SU-DHL-6 (cell line): ENCODE measurements at regions not wholly inside any gene's neighbourhood (a gene's known extent, or its start where the extent isn't known, plus 50 kb on each side); places are given as distances from the start of the nearest gene placed in this dataset.

ENCODE experiments used
- H2AFZ ChIP-seq: fragments of 200-600 bp; sonication (generic); 2 replicates; pipeline ENCODE4 v1.6.1; 2014; ENCODE audit warnings: low read depth, mild to moderate bottlenecking, moderate library complexity, mixed read lengths, antibody characterized with exemption, low read length; ENCODE audit not compliant: severe bottlenecking
- H3F3A ChIP-seq: fragments of 200-600 bp; shearing (Covaris generic); 2 replicates; pipeline ENCODE4 v1.6.0; 2016; ENCODE audit warnings: antibody characterized with exemption, mild to moderate bottlenecking; ENCODE audit not compliant: insufficient read depth
- H3K27ac ChIP-seq: fragments of 200-600 bp; sonication (generic); 2 replicates; pipeline ENCODE4 v1.5.1; 2016; ENCODE audit warnings: low read depth, mild to moderate bottlenecking, low read length, moderate library complexity, mixed read lengths
- H3K27me3 ChIP-seq: fragments of 200-600 bp; sonication (generic), shearing (Covaris generic); 2 replicates; pipeline ENCODE4 v1.6.0; 2014; ENCODE audit warnings: mild to moderate bottlenecking, low read length
- H3K36me3 ChIP-seq: fragments of 200-600 bp; sonication (generic); 2 replicates; pipeline ENCODE4 v1.6.1; 2014; ENCODE audit warnings: mild to moderate bottlenecking, low read length, mixed read lengths
- H3K4me2 ChIP-seq: fragments of 300-600, 200-600 bp; shearing (Covaris generic), sonication (generic); 2 replicates; pipeline ENCODE4 v1.6.0; 2014; ENCODE audit warnings: low read length, low read depth, mild to moderate bottlenecking; ENCODE audit not compliant: poor library complexity, severe bottlenecking
- H3K4me3 ChIP-seq: fragments of 200-600 bp; sonication (generic); 2 replicates; pipeline ENCODE4 v1.5.1; 2014; ENCODE audit warnings: antibody characterized with exemption, low read length, mild to moderate bottlenecking, mixed read lengths; ENCODE audit not compliant: insufficient read depth, poor library complexity, severe bottlenecking
- H3K79me2 ChIP-seq: fragments of 200-600 bp; sonication (generic); 2 replicates; pipeline ENCODE4 v1.6.1; 2014; ENCODE audit warnings: mild to moderate bottlenecking, low read length, moderate library complexity; ENCODE audit not compliant: insufficient read depth
- H3K9ac ChIP-seq: fragments of 200-600 bp; sonication (generic); 2 replicates; pipeline ENCODE4 v1.7.0; 2014; ENCODE audit warnings: mild to moderate bottlenecking, low read length
- H3K9me2 ChIP-seq: fragments of 200-600 bp; sonication (generic); replicated peaks from 2 replicates; pipeline ENCODE4 v1.6.1; 2014; ENCODE audit warnings: low read length; ENCODE audit not compliant: insufficient read depth
- H3K9me3 ChIP-seq: fragments of 200-600 bp; sonication (generic); 2 replicates; pipeline ENCODE4 v1.6.1; 2014; ENCODE audit warnings: low read length, mixed read lengths; ENCODE audit not compliant: insufficient read depth
- H4K20me1 ChIP-seq: fragments of 200-600 bp; sonication (generic); 2 replicates; pipeline ENCODE4 v1.6.1; 2014; ENCODE audit warnings: low read depth, mild to moderate bottlenecking, antibody characterized with exemption, low read length, moderate library complexity, mixed read lengths
- CTCF ChIP-seq: fragments of 200-600 bp; sonication (generic); IDR thresholded peaks from one replicate; pipeline ENCODE4 v1.5.1; 2017; ENCODE audit warnings: antibody characterized with exemption, mild to moderate bottlenecking, low read length, moderate library complexity; ENCODE audit not compliant: insufficient read depth, poor library complexity, severe bottlenecking
- EZH2phosphoT487 ChIP-seq: fragments of 200-600 bp; sonication (generic), shearing (Covaris generic); conservative IDR thresholded peaks from 2 replicates; pipeline ENCODE4 v1.6.1; 2018; ENCODE audit warnings: mild to moderate bottlenecking, antibody characterized with exemption, low read length, moderate library complexity, mixed read lengths

GRCh38 chr2:105488285-105488684 lies 89.4 kb upstream of the FHL2 start:
- Histone ChIP-seq H3K9me2 (no peaks in the 10 kb centered on the region), H3K9ac (no peak overlapping the region), H3F3A (no peaks in the 10 kb centered on the region), H4K20me1 (no peaks in the 10 kb centered on the region), H3K27me3 (no peaks in the 10 kb centered on the region), H3K79me2 (no peaks in the 10 kb centered on the region), H2AFZ (no peak overlapping the region), H3K36me3 (no peaks in the 10 kb centered on the region), H3K4me2 (no peak overlapping the region), H3K4me3 (no peak overlapping the region), H3K27ac (no peak overlapping the region), H3K9me3 (no peaks in the 10 kb centered on the region)
- TF ChIP-seq EZH2phosphoT487 (no peak), CTCF (no peak)

GRCh38 chr2:105487142-105488069 lies 88.6 kb upstream of the FHL2 start:
- Histone ChIP-seq H3K4me2 (no peak overlapping the region), H3F3A (no peaks in the 10 kb centered on the region), H2AFZ (no peak overlapping the region), H3K4me3 (no peak overlapping the region), H4K20me1 (no peaks in the 10 kb centered on the region), H3K9me3 (no peaks in the 10 kb centered on the region), H3K27ac (no peak overlapping the region), H3K9me2 (no peaks in the 10 kb centered on the region), H3K36me3 (no peaks in the 10 kb centered on the region), H3K79me2 (no peaks in the 10 kb centered on the region), H3K9ac (no peak overlapping the region), H3K27me3 (no peaks in the 10 kb centered on the region)
- no peak for TF ChIP-seq EZH2phosphoT487
- TF ChIP-seq CTCF: no peak

GRCh38 chr2:105486762-105487141 lies 87.9 kb upstream of the FHL2 start:
- H3K27me3 ChIP-seq: no peaks in the 10 kb centered on the region
- no peaks in the 10 kb centered on the region for H3K9me3 ChIP-seq
- TF ChIP-seq EZH2phosphoT487: no peak
- no peak for TF ChIP-seq CTCF
- H3F3A ChIP-seq: no peaks in the 10 kb centered on the region
- no peak overlapping the region for H3K4me3 ChIP-seq
- no peak overlapping the region for H3K4me2 ChIP-seq
- no peaks in the 10 kb centered on the region for H4K20me1 ChIP-seq
- no peak overlapping the region for H3K27ac ChIP-seq
- no peak overlapping the region for H2AFZ ChIP-seq
- no peak overlapping the region for H3K9ac ChIP-seq
- no peaks in the 10 kb centered on the region for H3K79me2 ChIP-seq
- no peaks in the 10 kb centered on the region for H3K9me2 ChIP-seq
- H3K36me3 ChIP-seq: no peaks in the 10 kb centered on the region
